NCI-H1092 (cell line): ENCODE measurements at regions not wholly inside any gene's neighbourhood (a gene's known extent, or its start where the extent isn't known, plus 50 kb on each side); places are given as distances from the start of the nearest gene placed in this dataset.
"Not testable (repeated sequence)": the region's sequence is repeated elsewhere in the genome, so short reads cannot be mapped to it uniquely, and the experiment has no call there.

Experiments used
- DNase-seq: peaks from one replicate; lab custom pipeline; 2025; lab: John Stamatoyannopoulos, UW

DNA sequence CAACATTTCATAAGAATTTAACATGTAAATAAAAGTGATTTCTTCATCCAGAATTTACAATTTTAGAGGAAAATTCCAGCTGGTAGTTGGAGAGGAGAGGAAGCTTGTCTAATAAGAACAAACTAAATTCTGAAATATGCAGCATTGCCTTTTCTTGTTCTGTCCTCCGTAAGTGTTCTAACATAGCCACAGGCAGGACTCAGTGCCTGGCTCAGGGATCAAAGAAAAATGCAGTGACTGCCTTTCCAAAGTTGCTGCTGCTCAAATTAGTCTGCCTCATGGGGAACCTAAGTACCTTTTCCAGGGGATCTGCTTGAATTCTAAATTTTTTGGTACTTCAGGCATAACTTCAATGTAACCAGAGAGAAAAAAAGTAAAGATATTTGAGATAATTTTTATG lies 713.0 kb upstream of the CADM2 start:
- DNase-seq: no peak

- no peak for DNase-seq
Measured at GRCh38 chr3:84260596-84260995, 698.2 kb upstream of the CADM2 start.

- DNase-seq: no peak
Measured at GRCh38 chr3:84265768-84266167, 693.0 kb upstream of the CADM2 start.

DNA sequence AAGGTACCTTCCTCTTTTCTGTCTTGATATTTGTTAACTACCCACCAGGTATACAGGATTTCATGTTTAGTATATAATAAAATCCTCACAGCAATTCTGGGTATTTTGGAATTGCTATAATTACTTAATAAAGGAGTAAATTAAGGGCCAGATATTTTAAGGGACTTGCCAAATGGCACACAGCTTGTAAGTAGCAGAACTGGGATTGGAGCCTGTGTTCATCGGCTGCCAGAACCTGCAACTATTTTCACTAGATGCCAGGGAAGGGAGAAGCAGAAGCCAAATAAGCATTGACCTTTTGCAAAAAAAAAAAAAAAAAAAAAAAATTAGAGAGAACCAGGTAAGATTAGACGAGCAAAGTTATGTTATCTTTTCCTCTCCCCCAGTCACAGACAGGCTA lies 683.3 kb upstream of the CADM2 start:
- DNase-seq: no peak

DNA sequence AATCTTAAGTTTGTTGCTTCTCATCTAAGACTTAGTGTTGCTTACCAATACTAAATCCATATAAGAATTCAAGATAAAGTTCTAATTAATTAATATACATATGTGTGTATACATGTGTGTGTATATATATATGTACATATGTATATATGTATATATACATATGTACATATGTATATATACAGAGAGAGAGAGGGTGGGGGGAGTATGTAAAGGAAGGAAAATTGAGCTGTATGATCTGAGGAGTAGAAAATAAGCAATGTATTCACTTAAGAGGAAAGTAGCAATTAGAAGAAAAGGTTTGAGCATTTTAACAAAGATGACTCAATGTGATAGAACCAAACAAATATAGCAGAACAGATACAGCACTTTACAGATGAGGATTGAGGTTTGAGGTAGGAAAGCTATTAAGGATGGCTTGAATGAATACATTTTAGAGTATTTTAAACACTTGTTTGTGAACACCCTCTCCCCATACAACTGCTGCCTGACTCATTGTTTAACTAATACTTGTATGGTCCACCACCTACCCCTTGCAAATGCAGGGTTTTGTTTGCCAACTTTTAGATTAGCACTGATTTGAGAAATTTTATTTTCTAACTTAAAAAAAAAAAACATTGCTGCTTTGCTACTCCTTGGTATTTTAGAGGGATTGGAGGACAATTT lies 681.1 kb upstream of the CADM2 start:
- DNase-seq: no peak

- no peak for DNase-seq
Measured at GRCh38 chr3:84292128-84292527, 666.7 kb upstream of the CADM2 start.

- DNase-seq: no peak
Measured at GRCh38 chr3:84299329-84299728, 659.5 kb upstream of the CADM2 start.

GRCh38 chr3:84304214-84304613 lies 654.6 kb upstream of the CADM2 start:
- DNase-seq: no peak

GRCh38 chr3:84307339-84307738 lies 651.5 kb upstream of the CADM2 start:
- no peak for DNase-seq

- DNase-seq: no peak
Measured at GRCh38 chr3:84308379-84308778, 650.4 kb upstream of the CADM2 start.

DNA sequence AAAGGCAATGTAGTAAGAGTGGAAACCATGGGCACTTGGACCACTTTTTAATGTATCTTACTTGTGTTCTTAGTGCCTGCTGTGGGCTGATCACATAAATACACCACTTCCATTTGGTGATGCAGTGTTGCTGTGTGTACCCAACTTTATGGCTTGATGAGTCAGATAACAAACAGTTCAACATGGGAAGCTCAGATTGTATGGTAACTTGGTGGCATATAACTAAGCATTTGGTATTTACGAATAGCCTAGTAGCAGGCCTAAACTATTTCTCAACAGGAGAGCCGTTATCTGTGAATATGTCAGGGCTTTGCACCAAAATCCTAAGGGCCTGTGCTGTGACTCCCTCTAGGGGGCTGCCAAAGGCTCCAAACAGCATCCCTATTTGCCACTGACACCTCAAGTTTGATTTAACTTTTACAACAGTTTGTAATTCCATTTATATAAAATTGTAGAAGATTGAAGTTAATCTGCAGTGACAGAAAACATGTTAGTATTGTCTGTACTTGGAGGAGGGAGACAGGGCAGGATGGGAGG lies 640.4 kb upstream of the CADM2 start:
- no peak for DNase-seq

- not testable (repeated sequence) for DNase-seq
Measured at GRCh38 chr3:84365563-84366278, 593.1 kb upstream of the CADM2 start.
